ENCODE measurements at regions not wholly inside any gene's neighbourhood (a gene's known extent, or its start where the extent isn't known, plus 50 kb on each side); places are given as distances from the start of the nearest gene placed in this dataset.

DNA sequence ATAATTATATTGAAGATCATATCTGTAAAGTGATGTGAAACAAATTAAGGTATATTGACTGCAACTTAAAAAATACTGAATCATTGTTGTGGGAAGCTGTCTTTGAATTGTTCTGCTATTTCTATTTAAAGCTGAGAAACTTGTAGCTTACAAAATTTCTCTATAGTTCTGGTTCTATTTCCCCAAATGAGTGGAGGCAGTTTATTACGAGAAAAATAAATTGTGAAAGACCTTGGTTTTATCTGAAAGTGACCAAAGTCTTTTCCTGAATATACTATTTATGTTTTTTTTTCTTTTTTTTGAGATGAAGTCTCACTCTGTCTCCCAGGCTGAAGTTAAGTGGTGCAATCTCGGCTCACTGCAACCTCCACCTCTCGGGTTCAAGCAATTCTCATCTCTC is 165.4 kb downstream of the SH3BGRL start:
- TF ChIP-seq EZH2 (IDR thresholded peaks at IDR 0.05; ENCODE audit: borderline replicate concordance, low read length) (no peak), CTCF (IDR thresholded peaks at IDR 0.05; ENCODE audit: low read length) (no peak)
- Histone ChIP-seq H3K79me2 (ENCODE audit: insufficient read depth, low read length) (no peaks in the 10 kb centered on the region), H3K27ac (ENCODE audit: low read depth, low read length, poor library complexity, severe bottlenecking) (no peak overlapping the region)

DNA sequence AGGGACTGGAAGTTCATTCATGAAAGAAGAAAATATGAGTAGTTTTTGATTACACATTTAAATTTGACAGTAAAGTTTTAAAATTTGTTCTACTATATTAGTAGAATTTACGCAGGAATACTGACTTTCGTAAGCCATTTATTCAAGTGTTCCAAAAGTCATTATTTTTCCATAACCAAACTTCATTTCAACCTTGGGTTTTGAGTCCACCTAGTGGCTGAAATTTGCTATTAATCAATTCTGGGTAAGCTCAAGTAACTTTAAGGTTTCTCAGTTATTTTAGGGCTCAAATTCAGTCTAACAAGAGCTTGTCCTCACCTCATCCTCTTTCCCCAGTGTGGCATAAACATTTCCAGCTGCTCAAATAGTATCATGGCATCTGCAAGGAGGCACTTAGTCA is 175.4 kb downstream of the SH3BGRL start:
- Histone ChIP-seq H3K27ac (ENCODE audit: low read depth, low read length, poor library complexity, severe bottlenecking) (no peak overlapping the region), H3K4me2 (ENCODE audit: low read length) (no peak overlapping the region), H3K79me2 (ENCODE audit: insufficient read depth, low read length) (no peaks in the 10 kb centered on the region), H4K20me1 (ENCODE audit: insufficient read depth, low read length) (no peaks in the 10 kb centered on the region), H2AFZ (ENCODE audit: low read length) (no peak overlapping the region), H3K9me2 (ENCODE audit: low read depth, low read length) (no peaks in the 10 kb centered on the region), H3K4me3 (ENCODE audit: low read depth, low read length, poor library complexity, severe bottlenecking) (no peak overlapping the region), H3K36me3 (ENCODE audit: insufficient read depth, low read length) (no peaks in the 10 kb centered on the region), H3K9me3 (ENCODE audit: low read length) (no peaks in the 10 kb centered on the region), H3K27me3 (ENCODE audit: insufficient read depth, low read length) (no peaks in the 10 kb centered on the region), H3K4me1 (ENCODE audit: insufficient read depth, low read length, severe bottlenecking) (no peaks in the 10 kb centered on the region), H3F3A (ENCODE audit: insufficient read depth, low read length) (no peaks in the 10 kb centered on the region), H3K9ac (ENCODE audit: low read length) (no peak overlapping the region)
- TF ChIP-seq EZH2 (IDR thresholded peaks at IDR 0.05; ENCODE audit: borderline replicate concordance, low read length), result no peak
- peak; percentile 33; the same call in 1 of the 2 replicates for TF ChIP-seq CTCF (IDR thresholded peaks at IDR 0.05; ENCODE audit: low read length)

More for the DNA sequence above, 165.4 kb downstream of the SH3BGRL start:
- H3F3A ChIP-seq (ENCODE audit: insufficient read depth, low read length), result no peaks in the 10 kb centered on the region
- no peak overlapping the region for H2AFZ ChIP-seq (ENCODE audit: low read length)
- H3K4me1 ChIP-seq (ENCODE audit: insufficient read depth, low read length, severe bottlenecking), result no peaks in the 10 kb centered on the region
- H3K4me3 ChIP-seq (ENCODE audit: low read depth, low read length, poor library complexity, severe bottlenecking), result no peak overlapping the region
- H3K36me3 ChIP-seq (ENCODE audit: insufficient read depth, low read length), result no peaks in the 10 kb centered on the region
- H3K9me2 ChIP-seq (ENCODE audit: low read depth, low read length), result no peaks in the 10 kb centered on the region
- no peaks in the 10 kb centered on the region for H3K27me3 ChIP-seq (ENCODE audit: insufficient read depth, low read length)
- H4K20me1 ChIP-seq (ENCODE audit: insufficient read depth, low read length), result no peaks in the 10 kb centered on the region
- H3K9ac ChIP-seq (ENCODE audit: low read length), result no peak overlapping the region
- H3K9me3 ChIP-seq (ENCODE audit: low read length), result no peaks in the 10 kb centered on the region
- no peak overlapping the region for H3K4me2 ChIP-seq (ENCODE audit: low read length)

DNA sequence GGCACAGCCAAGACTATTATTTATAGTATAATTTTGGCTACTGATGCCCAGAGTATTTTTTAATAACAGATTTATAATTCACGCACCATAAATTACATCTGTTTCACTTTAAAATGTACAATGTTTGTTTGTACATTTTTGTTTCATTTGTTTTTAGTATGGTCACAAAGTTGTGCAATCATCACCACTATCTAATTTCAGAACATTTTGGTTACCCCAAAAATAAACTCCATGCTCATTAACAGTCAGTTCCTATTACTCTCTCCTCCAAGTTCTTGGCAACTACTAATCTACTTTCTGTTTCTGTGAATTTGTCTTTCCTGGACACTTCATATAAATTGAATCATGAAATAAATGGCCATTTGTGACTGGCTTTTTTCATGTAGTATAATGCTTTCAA is 176.7 kb downstream of the SH3BGRL start:
- H3K9ac ChIP-seq (ENCODE audit: low read length), result no peak overlapping the region
- H3K9me2 ChIP-seq (ENCODE audit: low read depth, low read length), result no peaks in the 10 kb centered on the region
- no peaks in the 10 kb centered on the region for H3F3A ChIP-seq (ENCODE audit: insufficient read depth, low read length)
- H3K9me3 ChIP-seq (ENCODE audit: low read length), result no peaks in the 10 kb centered on the region
- H3K4me1 ChIP-seq (ENCODE audit: insufficient read depth, low read length, severe bottlenecking), result no peaks in the 10 kb centered on the region
- no peaks in the 10 kb centered on the region for H4K20me1 ChIP-seq (ENCODE audit: insufficient read depth, low read length)
- no peak overlapping the region for H3K27ac ChIP-seq (ENCODE audit: low read depth, low read length, poor library complexity, severe bottlenecking)
- H3K27me3 ChIP-seq (ENCODE audit: insufficient read depth, low read length), result no peaks in the 10 kb centered on the region
- no peak overlapping the region for H3K4me2 ChIP-seq (ENCODE audit: low read length)
- no peaks in the 10 kb centered on the region for H3K79me2 ChIP-seq (ENCODE audit: insufficient read depth, low read length)
- no peak overlapping the region for H3K4me3 ChIP-seq (ENCODE audit: low read depth, low read length, poor library complexity, severe bottlenecking)
- TF ChIP-seq CTCF (IDR thresholded peaks at IDR 0.05; ENCODE audit: low read length), result no peak
- TF ChIP-seq EZH2 (IDR thresholded peaks at IDR 0.05; ENCODE audit: borderline replicate concordance, low read length), result no peak
- no peaks in the 10 kb centered on the region for H3K36me3 ChIP-seq (ENCODE audit: insufficient read depth, low read length)
- no peak overlapping the region for H2AFZ ChIP-seq (ENCODE audit: low read length)
